ENCODE measurements at regions not wholly inside any gene's neighbourhood (a gene's known extent, or its start where the extent isn't known, plus 50 kb on each side); places are given as distances from the start of the nearest gene placed in this dataset.

DNA sequence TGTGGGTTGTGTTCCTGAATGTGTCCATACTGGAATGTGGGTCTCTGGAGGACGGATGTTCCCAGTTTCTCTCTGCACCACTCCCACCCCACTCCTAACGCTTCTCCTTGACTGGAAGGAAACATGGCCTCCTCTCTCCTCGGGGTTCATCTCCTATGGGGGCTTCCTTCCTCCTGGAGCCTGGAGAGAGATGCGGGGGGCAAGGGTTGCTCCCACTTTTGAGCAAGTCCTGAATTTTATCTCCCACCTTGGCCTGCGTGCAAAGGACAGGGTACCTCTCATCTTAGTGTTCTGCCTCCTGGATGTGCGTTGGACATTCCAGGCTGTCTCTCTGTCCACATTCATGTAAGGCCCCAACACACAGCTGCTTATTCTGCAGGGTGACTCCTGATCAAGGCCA lies 52.5 kb upstream of the UQCRFS1 start:
- TF ChIP-seq EZH2 (IDR thresholded peaks at IDR 0.05; ENCODE audit: borderline replicate concordance, low read depth, low read length, severe bottlenecking) = no peak
- TF ChIP-seq, protein P1, sequence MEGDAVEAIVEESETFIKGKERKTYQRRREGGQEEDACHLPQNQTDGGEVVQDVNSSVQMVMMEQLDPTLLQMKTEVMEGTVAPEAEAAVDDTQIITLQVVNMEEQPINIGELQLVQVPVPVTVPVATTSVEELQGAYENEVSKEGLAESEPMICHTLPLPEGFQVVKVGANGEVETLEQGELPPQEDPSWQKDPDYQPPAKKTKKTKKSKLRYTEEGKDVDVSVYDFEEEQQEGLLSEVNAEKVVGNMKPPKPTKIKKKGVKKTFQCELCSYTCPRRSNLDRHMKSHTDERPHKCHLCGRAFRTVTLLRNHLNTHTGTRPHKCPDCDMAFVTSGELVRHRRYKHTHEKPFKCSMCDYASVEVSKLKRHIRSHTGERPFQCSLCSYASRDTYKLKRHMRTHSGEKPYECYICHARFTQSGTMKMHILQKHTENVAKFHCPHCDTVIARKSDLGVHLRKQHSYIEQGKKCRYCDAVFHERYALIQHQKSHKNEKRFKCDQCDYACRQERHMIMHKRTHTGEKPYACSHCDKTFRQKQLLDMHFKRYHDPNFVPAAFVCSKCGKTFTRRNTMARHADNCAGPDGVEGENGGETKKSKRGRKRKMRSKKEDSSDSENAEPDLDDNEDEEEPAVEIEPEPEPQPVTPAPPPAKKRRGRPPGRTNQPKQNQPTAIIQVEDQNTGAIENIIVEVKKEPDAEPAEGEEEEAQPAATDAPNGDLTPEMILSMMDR (IDR thresholded peaks at IDR 0.05; ENCODE audit: borderline replicate concordance, extremely low read depth, low read length, poor library complexity, severe bottlenecking) = no peak

Data from DND-41 (cell line).